KG1 (cell line): ENCODE measurements at regions not wholly inside any gene's neighbourhood (a gene's known extent, or its start where the extent isn't known, plus 50 kb on each side); places are given as distances from the start of the nearest gene placed in this dataset.

Source experiments
- DNase-seq: peaks from one replicate; lab custom pipeline; 2025; lab: John Stamatoyannopoulos, UW

- DNase-seq, result no peak
Measured at GRCh38 chr14:58697930-58698642, 60.3 kb downstream of the DACT1 start.

GRCh38 chr14:58699681-58700205, 62.0 kb downstream of the DACT1 start:
- DNase-seq, result no peak

- no peak for DNase-seq
Measured at GRCh38 chr14:58701156-58701555, 63.4 kb downstream of the DACT1 start.

GRCh38 chr14:58701604-58702003, 63.8 kb downstream of the DACT1 start:
- DNase-seq, result no peak

GRCh38 chr14:58702441-58703160, 64.8 kb downstream of the DACT1 start:
- no peak for DNase-seq

- no peak for DNase-seq
Measured at GRCh38 chr14:58703161-58703506, 65.4 kb downstream of the DACT1 start.

- DNase-seq, result no peak
Measured at GRCh38 chr14:58705066-58705465, 67.3 kb downstream of the DACT1 start.

GRCh38 chr14:58707949-58708348, 70.2 kb downstream of the DACT1 start:
- DNase-seq, result no peak

GRCh38 chr14:58709949-58710348, 72.2 kb downstream of the DACT1 start:
- DNase-seq, result no peak

- DNase-seq, result no peak
Measured at GRCh38 chr14:58711382-58711781, 73.6 kb downstream of the DACT1 start.

- DNase-seq, result no peak
Measured at GRCh38 chr14:58712357-58712756, 74.6 kb downstream of the DACT1 start.

GRCh38 chr14:58713677-58714076, 75.9 kb downstream of the DACT1 start:
- DNase-seq, result no peak

GRCh38 chr14:58716706-58717105, 78.9 kb downstream of the DACT1 start:
- no peak for DNase-seq

GRCh38 chr14:58717211-58717610, 79.4 kb downstream of the DACT1 start:
- DNase-seq, result no peak

- no peak for DNase-seq
Measured at GRCh38 chr14:58717813-58718212, 80.1 kb downstream of the DACT1 start.

- no peak for DNase-seq
Measured at GRCh38 chr14:58718226-58719205, 80.8 kb downstream of the DACT1 start.

GRCh38 chr14:58721723-58722122, 84.0 kb downstream of the DACT1 start:
- DNase-seq, result no peak

GRCh38 chr14:58722441-58722840, 84.7 kb downstream of the DACT1 start:
- DNase-seq, result no peak

- DNase-seq, result no peak
Measured at GRCh38 chr14:58724206-58724605, 86.4 kb downstream of the DACT1 start.

GRCh38 chr14:58724702-58725101, 86.9 kb downstream of the DACT1 start:
- no peak for DNase-seq

GRCh38 chr14:58725226-58725625, 87.5 kb downstream of the DACT1 start:
- no peak for DNase-seq

GRCh38 chr14:58725871-58726270, 88.1 kb downstream of the DACT1 start:
- DNase-seq, result no peak
